CD4-positive, alpha-beta T cell treated with Interleukin-15 for 1 hour (primary cell): ENCODE measurements at regions not wholly inside any gene's neighbourhood (a gene's known extent, or its start where the extent isn't known, plus 50 kb on each side); places are given as distances from the start of the nearest gene placed in this dataset.
"Not testable (repeated sequence)": the region's sequence is repeated elsewhere in the genome, so short reads cannot be mapped to it uniquely, and the experiment has no call there.

Experiments used
- DNase-seq: peaks from one replicate; pipeline ENCODE4 v3.0.0-alpha.2; 2020

DNA sequence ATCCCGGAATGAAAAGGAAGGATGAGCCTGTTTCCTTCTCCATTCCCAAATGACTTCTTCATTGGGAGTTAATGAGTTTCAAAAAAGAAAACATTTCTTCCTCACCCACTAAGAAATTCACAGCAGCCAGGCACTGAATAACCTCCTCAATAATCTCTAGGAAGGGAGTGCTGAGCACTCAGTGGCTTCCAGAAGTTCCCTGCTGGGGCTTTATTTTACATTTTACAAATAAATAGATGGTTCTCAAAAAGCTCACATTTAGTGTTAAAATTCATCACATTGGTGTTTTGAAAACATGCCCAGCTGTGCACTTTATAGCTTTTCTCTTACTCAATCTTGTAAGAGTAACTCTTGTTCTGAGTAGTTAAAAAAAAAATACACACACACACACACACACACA is 148.9 kb upstream of the PFKP start:
- no peak for DNase-seq

- DNase-seq, result no peak
These were observed 149.4 kb upstream of the PFKP start for GRCh38 chr10:2917926-2918325.

- DNase-seq, result no peak
These were observed 151.9 kb upstream of the PFKP start for GRCh38 chr10:2915412-2915811.

GRCh38 chr10:2914741-2915140 is 152.6 kb upstream of the PFKP start:
- DNase-seq, result no peak

DNA sequence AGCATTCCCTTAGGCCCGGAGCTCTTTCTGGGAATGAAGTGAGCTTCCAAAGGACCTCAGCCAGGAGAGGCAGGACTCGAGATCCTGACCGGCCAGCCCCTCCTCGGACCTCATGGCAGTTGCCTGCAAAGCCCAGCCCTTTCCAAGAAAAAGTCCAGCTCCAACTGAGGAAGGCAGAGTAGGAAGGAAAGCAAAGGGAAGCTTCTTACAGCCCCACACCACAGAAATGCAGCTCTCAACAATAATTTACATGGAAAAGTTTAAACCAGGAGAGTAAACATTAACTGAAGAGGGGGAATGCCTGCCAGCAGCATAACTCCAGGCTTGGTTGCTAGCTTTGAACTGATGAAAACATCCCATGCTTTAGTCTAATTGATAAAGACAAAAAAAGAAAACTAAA is 153.9 kb upstream of the PFKP start:
- DNase-seq, result no peak

DNA sequence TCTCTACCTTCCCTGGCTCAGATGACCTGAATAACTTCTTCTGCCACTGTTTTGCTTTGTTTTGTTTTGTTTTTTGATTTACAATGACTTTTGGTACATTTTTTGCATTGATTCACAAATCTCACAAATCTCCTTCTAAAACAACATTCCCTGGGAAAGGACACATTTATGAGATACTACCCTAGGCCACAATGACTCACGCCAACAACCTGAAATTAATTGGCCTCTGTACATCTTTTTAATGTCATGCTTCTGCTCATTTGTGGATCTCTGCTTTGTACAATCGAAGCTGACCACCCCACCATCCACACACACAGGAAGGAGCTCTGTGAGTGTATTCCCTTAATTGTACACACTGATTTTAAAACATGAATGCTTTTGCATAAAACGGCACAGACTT is 156.7 kb upstream of the PFKP start:
- no peak for DNase-seq

DNA sequence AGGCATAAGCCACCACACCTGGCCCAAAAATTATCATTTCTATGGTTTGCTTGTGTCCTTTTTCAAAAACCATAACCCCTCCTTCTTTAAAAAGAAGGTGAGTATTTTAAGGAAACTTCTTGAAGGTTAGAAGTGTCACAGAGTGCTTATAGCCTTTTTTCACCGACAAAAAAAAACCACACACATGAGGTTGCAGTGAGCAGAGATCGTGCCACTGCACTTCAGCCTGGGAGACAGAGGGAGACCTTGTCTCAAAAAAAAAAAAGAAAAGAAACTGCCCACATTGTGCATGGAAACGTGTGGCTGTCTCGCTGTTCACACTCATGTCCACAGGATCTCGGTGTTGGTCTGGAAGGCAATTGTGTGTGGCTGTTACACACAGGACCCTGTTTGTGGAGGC is 157.4 kb upstream of the PFKP start:
- DNase-seq, result no peak

- no peak for DNase-seq
These were observed 158.3 kb upstream of the PFKP start for GRCh38 chr10:2908851-2909630.

GRCh38 chr10:2906974-2907373 is 160.4 kb upstream of the PFKP start:
- no peak for DNase-seq

DNA sequence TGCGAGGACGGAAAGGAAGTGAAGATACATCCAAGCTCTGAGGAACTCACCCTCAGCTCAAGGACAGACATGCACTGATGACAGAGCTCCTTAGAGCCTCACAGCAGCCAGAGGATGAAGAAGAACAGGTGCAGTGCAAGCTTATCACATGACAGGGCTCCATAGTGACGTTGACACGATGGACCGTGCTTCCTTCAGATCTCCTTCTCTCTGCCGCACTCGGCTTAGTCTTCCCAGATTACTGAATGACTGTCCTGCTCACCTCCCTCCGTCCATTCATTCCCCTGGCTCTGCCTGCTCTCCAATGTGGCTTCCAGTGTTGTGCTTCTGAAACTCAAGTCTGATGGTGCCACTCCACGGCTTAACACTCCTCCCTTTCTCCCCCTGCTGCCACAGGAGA is 161.5 kb upstream of the PFKP start:
- DNase-seq, result no peak

DNA sequence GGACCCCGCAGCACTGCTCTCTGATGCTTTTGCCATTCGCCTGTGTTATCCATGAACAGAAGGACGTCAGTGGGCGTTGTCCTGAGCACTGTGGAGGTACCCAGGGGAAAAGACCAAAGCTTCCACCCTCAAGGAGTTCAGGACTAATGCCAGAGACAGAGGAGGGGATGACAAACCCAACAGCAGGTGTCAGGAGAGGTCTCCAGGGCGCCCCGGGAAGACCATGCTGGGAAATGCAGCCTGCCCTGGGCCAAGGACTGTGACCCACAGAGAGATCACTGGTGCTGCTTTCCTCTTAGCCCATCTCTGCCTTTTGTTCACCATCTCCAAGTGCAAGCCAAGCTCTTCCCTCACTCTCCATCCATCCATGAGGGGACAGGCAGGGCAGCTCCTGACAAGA is 166.8 kb upstream of the PFKP start:
- no peak for DNase-seq

DNA sequence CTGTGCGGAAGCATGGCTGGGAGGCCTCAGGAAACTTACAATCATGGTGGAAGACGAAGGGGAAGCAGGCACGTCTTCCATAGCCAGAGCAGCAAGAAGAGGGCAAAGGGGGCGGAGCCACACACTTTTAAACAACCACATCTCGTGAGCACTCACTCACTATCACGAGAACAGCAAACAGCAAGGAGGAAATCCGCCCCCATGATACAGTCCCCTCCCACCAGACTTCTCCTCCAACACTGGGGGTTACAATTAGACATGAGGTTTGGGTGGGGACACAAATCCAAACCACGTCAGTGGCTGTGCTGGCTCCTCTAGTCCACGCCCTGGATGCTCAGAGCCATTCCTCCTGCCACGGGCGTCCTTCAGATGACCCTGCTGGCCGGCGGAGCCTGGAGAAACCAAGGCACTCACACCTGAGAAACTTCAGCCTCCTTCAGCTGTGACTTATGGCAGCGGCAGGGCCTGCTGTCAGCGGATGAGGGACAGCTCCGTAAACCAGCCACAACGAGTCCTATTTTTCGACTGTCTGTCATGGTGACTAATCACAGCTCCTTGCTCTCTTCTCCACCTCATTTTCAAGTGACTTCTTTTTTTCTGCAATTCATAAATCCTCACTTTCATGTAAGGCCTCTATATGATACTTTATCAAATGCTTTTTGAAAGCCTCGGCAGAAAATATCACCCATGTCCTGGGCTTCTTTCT is 167.9 kb upstream of the PFKP start:
- DNase-seq, result no peak

DNA sequence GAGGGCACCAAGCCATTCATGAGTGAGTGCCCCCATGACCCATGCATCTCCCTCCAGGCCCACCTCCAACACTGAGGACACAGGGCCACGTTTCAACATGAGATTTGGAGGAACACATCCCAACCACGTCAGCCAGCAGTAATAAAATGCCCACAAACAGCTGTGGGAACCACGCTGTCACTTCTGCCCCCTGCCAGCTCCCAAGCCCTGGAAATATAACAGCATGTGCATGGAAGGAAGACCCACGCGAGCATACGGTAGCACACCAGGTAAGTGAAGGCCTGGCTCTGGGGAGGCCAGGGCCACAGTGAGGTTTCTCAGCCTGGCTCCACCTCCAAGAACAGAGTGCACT is 168.9 kb upstream of the PFKP start:
- no peak for DNase-seq

GRCh38 chr10:2897619-2898508 is 169.5 kb upstream of the PFKP start:
- DNase-seq, result no peak

DNA sequence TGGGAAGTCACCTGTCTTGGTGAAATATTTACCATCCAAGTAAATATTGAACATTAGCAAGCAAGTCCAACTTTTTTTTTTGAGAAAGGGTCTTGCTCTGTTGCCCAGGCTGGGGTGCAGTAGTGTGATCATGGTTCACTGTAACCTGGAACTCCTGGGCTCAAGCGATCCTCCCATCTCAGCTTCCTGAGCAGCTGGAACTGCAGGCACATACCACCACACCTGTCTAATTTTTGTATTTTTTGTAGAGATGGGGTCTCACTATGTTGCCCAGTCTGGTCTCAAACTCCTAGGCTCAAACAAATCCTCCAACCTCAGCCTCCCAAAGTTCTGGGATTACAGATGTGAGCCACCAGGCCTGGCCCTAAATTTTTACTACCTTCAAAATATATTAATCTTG is 171.0 kb upstream of the PFKP start:
- DNase-seq, result not testable (repeated sequence)

DNA sequence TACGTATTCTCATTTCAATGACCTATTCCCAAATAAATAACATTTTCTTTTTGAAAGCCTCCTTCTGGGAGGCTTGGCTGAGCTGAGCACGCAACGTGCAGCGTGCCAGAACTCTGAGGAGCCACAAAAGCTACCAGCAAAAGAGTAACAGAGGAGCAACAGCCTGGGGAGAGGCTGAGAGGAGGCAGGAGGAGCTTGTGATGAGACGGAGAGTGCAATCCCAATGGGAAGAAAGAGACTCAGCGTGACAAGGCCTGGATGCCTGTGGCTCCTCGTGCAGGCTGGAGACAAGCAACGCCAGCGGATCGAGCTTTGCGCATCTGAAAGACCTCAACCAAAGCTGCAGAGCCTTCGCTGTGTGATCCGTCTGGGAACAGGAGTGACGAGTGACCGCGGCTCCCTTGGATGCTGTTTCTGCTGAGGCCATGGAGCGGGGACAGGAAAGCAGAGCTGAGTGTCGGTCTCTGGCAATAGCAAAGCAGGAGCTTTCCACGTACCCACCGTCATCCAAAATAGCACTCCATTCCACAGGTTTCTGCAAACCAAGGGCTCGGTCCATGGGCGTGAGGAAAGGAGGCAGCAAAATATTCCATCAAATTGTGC is 171.7 kb upstream of the PFKP start:
- no peak for DNase-seq

DNA sequence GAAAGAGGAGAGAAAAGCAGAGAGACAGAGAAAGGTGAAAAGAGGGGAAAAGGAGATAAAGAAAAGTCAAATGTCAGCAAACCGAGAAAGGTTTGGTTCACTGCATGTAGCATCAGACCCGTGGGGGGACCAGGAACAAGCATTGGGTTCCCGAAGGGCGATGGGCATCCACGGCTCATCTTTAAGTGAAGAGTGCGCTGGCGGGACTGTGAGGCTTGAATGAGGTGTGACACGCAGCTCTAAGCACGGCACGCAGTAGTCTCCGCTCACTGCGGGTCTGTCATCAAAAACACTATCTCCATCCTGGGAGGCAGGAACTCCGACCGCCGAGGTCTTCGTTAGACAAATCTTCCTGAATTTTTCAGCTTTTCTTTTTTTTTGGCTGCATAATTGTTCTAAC is 173.4 kb upstream of the PFKP start:
- DNase-seq, result no peak

DNA sequence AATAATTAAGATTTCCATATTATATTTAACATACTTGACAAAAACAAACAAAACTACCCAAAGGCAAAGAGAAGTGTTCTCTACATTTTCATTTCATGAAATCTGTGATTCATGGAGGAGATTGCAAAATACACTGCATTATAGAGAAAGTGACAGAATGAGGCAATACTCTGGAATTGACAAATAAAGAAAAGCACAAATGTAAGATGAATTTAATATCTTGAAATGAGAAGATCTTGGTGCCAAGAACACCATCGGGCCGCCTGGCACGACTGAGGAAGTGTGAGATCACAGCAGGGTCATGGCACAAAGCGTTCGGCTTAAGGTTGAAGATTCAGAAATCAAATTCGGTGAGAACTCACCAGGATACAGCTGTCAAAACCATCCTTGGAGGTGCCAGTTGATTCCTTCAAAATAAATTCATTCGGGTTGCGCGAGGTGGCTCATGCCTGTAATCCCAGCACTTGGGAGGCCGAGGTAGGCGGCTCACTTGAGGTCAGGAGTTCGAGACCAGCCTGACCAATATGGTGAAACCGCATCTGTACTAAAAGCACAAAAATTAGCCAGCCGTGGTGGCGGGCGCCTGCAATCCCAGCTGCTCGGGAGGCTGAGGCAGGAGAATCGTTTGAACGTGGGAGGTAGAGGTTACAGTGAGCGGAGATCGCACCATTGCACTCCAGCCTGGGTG is 174.0 kb upstream of the PFKP start:
- no peak for DNase-seq

GRCh38 chr10:2891770-2892124 is 175.6 kb upstream of the PFKP start:
- DNase-seq, result no peak

DNA sequence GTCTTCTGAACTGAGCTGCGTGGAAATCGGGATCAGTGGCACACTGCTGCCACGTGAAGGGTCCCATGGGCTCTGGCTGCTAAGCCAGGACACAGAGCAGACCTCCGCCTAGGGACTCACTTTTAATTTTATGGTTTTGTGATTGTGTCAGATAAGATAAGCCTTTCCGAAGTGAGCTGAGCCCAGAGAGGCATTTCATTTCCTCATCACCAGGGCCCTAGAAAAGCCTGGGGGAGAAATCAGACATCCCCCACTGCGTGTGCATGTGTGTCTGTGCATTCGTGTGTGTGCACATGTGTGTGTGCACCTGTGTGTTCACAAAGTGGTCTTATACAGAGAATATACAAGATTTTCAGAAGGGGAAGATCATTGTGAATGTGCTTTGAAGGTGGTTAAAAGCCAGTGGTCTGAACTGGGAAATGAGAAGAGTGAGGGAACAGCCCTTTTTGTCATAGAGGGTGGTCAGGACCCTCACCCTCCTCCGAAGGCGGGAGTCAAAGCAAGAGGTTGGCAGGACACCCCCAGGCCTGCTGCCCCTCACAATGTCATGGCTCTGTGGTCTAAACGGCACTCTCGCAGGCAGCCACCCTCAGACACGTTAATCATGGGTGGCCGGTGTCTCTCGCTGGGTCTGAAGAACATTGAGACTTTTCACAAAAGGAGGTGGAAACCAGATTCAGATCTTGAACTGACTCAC is 176.1 kb upstream of the PFKP start:
- DNase-seq, result no peak

GRCh38 chr10:2890093-2890492 is 177.3 kb upstream of the PFKP start:
- no peak for DNase-seq

DNA sequence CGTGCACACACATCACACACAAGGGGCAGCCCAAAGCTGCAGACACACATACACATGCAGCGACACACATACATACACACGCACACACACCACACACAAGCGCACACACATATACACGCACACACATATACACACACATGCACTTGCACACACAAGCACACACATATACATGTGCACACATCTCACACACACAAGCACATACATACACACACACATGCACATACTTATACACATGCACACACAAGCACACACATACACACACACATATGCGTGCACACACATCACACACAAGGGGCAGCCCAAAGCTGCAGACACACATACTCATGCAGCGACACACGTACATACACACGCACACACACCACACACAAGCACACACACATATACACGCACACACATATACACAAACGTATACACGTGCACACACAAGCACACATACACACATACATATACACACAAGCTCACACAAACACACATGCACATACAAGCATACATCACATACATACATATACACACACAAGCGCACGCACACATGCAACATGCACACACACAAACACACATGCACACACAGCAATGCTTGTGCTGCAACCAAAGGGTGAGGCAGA is 178.8 kb upstream of the PFKP start:
- DNase-seq, result no peak
